H1 (cell line): ENCODE measurements at regions not wholly inside any gene's neighbourhood (a gene's known extent, or its start where the extent isn't known, plus 50 kb on each side); places are given as distances from the start of the nearest gene placed in this dataset.

Experiments used
- RXRA ChIP-seq: IDR thresholded peaks from 2 replicates; pipeline ENCODE4 v1.6.1; 2011; ENCODE audit warnings: low read depth, mild to moderate bottlenecking, low read length, moderate library complexity; ENCODE audit not compliant: insufficient read depth
- SRF ChIP-seq: IDR thresholded peaks from 2 replicates; pipeline ENCODE4 v1.6.1; 2011; ENCODE audit warnings: mild to moderate bottlenecking, low read depth, low read length, moderate library complexity

GRCh38 chr10:30116041-30116491 is 56.7 kb upstream of the JCAD start (continued):
- TF ChIP-seq SRF = no peak
- TF ChIP-seq RXRA = no peak
